GM21723 (cell line): ENCODE measurements at regions not wholly inside any gene's neighbourhood (a gene's known extent, or its start where the extent isn't known, plus 50 kb on each side); places are given as distances from the start of the nearest gene placed in this dataset.

Experiments
- ATAC-seq: cut with Tn5 transposase; IDR thresholded peaks from one replicate; pipeline ENCODE4 v1.9.1; 2021; ENCODE audit warnings: mild to moderate bottlenecking, moderate library complexity; ENCODE audit not compliant: unreplicated experiment

- ATAC-seq, result no peak
Measured at GRCh38 chr2:126792186-126792585, 106.5 kb upstream of the TEX51 start.

DNA sequence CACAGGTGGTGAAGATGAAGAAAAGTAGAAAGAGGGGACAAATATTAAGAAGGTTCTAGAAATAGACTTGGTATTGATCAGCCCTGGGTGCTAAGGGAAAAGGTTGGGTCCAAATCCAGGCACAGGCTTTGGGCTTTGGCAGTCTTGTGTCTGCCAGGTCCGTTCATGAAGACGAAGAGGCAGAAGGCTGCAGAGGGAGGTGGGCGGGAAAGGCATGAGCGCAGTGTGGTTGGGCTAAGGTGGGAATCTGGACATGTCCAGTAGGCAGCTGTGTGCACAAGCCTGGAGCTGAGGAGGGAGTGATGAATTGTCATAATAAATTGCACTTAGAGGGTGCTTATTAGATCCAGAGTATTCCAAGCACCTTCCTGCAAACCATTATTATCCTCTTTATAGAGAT is 105.7 kb upstream of the TEX51 start:
- ATAC-seq, result no peak

DNA sequence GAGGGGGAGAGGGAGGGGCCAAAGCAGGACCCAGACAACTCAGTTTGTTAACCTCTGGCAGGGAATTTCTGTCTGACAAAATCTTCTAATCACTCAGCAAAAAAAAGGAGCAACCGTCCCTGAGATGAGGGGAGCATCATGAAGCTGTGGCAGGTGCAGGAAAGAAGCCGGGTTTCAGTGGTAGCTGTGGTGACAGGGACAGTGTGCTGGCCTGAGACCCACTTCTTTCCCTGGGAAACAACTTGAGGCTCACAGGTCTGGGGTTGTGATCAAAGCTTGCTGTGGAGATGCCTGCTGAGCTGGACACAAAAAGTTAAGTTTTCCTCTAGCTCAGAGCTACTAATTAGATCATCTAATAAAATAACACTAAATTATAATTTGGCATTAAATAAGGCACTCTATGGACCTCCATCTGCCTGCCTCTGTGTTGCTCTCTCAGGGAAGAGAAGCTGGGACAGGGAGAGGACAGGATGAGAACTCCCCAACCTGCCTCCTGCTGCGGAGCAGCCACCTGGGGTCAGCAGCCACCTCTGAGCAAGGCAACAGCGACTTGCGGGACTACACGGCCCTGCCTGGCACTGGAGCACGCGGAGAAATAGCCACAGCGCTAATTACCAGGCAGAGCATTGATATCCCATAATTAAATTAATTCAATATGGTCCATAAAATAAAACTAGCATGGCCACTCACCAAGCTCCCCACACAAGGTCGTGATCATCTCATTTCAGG is 104.6 kb upstream of the TEX51 start:
- no peak for ATAC-seq

DNA sequence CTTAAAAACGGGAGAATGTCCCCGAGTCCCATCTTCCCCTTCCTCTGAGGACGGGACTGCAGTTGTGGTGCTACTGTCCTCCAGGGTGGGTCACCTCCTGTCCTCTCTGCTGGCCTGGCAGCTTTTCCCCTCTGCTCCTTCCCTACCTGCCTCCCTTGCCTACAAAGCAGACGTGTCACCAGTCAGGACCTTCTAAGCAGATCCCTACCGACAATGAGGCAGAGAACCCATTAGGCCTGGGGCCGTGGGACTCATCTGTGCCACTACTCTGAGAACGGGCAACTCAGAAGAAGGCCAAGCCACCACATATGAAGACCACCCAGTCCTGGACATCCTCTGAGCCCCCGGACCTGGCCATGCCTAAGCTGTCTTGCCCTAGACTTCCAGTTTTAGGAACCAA is 103.0 kb upstream of the TEX51 start:
- no peak for ATAC-seq

DNA sequence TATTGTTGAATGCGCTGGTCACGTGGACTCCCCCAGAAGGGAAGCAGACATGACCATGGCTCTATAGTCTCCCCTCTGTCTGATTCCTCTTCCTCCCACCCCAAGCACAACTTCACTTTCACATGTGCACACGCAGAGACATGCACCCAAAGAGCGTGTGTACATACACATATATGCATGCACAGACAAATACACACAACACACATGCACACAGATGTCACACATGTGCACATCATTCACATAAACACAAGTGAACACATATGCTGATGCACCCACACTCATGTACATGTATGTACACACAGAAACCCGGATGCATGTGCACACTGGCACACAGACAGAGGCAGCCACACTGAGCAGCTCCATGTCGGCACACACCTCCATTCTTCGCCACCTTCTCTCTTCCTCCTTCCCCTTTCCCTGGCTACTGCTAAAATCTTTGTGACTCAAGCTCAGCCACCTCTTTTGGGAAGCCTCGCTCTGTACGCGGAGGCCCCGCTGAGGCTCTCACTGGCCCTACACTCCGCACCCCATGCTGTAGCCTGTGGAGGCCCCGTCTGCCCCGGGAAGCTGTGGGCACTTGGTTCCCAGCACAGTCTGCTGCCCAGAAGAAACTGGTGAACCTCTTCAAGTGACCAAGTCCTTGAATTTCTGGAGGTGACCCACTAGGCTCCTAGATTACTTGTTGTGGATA is 101.6 kb upstream of the TEX51 start:
- no peak for ATAC-seq

- ATAC-seq, result no peak
Measured at GRCh38 chr2:126797622-126798275, 100.9 kb upstream of the TEX51 start.

DNA sequence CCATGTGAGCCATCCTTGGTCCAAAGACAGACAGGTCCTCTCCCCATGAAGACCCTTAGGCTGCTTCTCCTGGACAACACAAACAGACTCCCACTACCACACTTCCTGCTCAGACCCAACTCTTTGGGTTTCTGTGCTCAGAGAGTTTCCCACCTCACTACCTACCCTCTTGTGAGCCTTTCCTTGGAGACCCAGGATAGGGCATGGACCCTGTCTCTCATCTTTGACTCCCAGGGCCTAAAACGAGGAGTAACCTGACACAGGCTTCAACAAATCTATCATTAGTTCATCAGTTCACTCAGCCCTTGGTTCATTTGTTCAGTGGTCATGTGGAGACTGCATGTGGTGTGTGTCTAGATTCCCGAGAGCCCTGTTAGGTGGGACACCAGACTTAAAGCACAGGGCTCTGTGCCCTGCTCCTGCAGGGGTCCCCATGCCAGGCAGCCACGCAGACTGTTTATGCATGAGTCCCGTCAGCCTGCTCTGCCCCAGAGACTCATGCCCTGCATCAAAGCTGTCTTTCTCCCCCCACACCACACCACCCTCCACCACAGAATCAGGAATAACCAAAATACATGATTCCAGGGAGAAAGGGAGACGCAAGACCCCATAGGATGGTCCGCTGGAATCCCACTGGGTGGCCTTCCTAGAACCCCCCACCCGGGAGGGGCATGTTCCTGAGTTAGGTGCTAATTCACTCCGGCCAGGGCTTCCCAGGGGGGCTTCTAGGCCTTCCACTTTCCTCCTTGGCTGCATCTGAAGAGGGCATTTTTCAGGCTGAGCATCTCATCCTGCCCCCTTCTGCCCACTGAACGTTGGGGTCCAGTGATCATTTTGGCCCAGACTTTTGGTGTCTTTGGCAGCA is 100.2 kb upstream of the TEX51 start:
- ATAC-seq, result no peak

- no peak for ATAC-seq
Measured at GRCh38 chr2:126799301-126799700, 99.4 kb upstream of the TEX51 start.

DNA sequence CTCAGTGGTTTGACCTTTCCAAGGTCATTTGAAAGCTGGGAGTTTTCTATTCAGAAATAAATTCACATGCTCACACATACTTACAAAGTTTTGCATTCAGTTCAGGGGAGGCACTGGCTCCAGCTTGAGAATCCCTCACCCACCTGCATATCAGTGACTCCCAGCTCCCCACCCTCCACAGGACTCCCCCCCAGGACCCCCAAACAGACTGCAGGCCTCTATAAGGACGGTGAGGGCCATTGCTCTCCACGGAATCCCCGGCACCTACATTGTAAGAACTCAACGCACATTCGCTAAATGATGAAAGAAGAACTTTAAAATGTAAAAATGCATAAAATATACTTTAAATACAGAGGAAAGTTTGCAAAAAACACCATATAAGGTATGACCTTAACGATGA is 97.2 kb upstream of the TEX51 start:
- ATAC-seq, result no peak

- no peak for ATAC-seq
Measured at GRCh38 chr2:126802316-126802715, 96.4 kb upstream of the TEX51 start.

DNA sequence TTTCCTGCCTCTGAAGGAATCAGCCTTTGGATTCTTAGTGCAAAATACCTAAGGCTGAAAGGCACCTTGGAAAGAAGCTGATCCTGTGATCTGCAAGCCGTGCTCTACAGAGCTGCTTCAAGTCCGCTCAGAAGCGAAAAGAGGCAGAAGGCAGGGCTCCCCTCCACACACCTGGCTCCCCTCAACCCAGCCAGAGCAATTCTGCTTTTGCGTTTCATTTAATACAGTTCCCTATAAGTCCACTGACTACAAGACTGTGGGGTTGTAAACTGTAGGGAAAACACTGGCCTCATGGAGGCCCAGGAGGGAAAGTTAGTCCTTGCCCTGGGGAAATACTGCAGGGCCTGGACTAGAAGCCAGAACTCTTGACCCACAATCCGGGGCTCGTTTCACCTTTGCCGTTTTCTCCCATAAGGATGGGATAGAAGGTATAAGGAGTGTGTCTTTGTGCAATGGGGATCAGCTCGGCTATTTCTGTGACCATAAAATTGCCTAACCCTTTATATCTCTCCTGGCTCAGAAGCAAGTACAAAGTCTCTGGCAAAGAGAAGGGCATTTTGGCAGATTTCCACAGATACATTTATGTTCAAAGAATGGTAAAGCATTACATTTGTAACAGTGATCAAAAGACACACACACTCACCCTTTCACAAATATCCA is 95.8 kb upstream of the TEX51 start:
- no peak for ATAC-seq

GRCh38 chr2:126803434-126803775 is 95.3 kb upstream of the TEX51 start:
- no peak for ATAC-seq

GRCh38 chr2:126804347-126804746 is 94.3 kb upstream of the TEX51 start:
- ATAC-seq, result no peak

DNA sequence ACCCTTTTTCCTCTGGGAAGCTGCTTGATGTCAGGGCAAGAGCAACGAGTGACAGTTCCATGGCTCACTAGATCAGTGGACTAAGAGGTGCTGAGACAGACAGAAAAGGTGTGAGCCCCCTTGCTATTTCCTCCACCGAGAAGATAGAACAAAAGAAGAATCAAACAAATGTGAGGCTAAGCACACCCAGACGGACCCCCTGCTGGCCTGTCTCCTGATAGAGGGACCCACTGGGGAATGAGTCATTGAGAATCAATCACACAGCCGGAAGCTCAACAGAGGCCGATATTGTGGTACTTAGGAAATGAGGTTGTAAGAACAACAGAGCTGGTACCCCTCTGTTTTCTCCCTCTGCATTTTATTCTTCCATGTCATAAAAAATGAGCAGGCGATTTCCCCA is 89.8 kb upstream of the TEX51 start:
- no peak for ATAC-seq

DNA sequence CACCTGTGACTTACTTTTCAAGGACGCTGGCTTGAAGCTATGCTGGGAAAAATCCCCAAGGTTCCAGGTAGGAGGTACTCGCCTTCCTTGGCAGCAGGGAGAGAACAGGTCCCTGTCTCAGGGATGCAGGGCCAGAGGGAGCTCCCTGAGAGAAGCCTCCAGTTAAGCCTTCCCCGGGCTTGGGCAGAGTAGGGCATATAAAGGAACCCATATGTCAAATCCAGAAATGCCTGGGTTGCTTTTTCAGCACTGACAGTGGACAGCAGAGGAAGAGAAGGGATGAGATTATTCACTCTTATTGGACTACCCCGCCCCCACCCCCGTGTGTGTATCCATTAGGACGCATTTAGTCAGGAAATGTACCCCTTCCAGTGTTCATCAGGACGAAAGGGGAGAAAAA is 89.3 kb upstream of the TEX51 start:
- no peak for ATAC-seq

DNA sequence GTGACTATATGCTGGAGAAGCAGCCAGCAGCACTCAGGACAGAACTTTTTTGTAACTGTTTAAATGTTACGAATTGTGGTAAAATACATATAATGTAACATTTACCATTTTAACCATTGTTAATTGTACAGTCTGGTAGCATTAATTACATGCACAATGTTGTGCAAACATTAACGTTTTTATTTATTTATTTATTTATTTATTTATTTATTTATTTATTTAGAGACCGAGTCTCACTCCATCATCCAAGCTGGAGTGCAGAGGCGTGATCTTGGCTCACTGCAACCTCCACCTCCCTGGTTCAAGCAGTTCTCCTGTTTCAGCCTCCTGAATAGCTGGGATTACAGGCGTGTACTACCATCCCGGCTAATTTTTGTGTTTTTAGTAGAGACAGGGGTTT is 88.7 kb upstream of the TEX51 start:
- ATAC-seq, result no peak

GRCh38 chr2:126811101-126811500 is 87.6 kb upstream of the TEX51 start:
- no peak for ATAC-seq

DNA sequence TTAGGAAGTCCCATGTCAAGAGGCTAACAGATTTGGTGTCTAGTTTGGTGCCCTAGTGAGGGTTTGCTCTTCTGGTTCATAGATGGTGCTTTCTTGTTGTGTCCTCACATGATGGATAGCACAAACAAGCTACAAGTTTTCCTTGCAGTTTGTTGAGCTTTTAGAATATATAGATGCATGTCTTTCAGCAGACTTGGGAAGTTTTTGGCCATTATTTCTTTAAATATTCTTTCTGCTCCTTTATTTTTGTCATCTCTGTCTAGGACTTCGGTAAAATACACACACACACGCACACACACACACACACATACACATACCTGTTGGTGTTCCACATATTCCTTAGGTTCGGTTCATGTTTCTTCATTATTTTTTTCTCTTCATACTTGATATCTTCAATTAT is 81.5 kb upstream of the TEX51 start:
- no peak for ATAC-seq

- ATAC-seq, result no peak
Measured at GRCh38 chr2:126822115-126822514, 76.6 kb upstream of the TEX51 start.

DNA sequence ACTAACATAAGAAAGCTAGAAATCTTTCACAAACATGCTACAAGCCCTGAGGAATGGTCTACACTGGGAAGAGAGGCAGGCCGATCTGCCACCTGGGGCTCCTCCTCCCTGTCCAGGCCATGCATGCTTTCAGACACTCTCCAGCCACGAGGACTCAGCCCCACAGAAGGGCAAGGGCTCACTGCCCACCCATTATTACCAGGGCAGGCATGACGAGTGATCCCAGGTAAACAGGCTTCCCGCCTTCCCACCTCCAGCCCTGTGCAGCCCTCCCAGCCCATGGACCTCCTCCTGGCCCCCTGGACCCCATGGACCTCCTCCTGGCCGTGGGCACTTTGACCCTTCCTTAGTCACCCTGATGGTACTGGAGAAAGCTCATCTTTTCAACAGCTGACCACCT is 75.8 kb upstream of the TEX51 start:
- ATAC-seq, result no peak

DNA sequence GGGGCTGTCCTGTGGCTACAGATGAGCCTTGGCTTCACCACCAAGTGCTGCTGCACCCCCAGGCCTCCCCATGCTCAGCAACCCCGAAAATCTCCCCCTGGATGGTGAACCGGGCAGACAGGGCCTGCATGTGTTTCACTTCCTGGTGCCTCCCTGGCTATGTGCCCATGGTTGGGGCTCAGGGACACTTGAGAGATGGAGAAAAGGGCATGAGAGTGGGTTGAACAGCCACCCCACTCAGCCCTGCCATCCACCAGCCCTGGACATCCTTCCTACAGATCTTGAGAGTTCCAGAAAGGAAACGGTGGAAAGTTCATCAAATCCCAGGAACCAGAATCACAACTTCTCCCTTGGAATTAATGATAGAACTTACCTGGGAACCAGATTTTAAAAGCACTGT is 74.7 kb upstream of the TEX51 start:
- no peak for ATAC-seq
